Suppressor macrophage treated with lipopolysaccharide for 1 hour (primary cell): ENCODE measurements at regions not wholly inside any gene's neighbourhood (a gene's known extent, or its start where the extent isn't known, plus 50 kb on each side); places are given as distances from the start of the nearest gene placed in this dataset.

Source experiments
- DNase-seq, 3 donors: peaks; one replicate each; pipeline ENCODE4 v3.0.0-alpha.2; 2020 to 2022

GRCh38 chr13:58531614-58532013 lies 900.1 kb downstream of the PCDH17 start:
- no peak for DNase-seq

- DNase-seq, result no peak
These were observed 911.0 kb downstream of the PCDH17 start for GRCh38 chr13:58542530-58542929.

- DNase-seq, result peak in 1 of 3 donors; percentile 1
These were observed 915.9 kb downstream of the PCDH17 start for GRCh38 chr13:58547419-58547818.

GRCh38 chr13:58566176-58566575 lies 934.6 kb downstream of the PCDH17 start:
- DNase-seq, result peak in 1 of 3 donors; percentile 10

GRCh38 chr13:58573743-58574142 lies 942.2 kb downstream of the PCDH17 start:
- peak in 2 of 3 donors; percentile 3 to 30 for DNase-seq

GRCh38 chr13:58574791-58575190 lies 943.2 kb downstream of the PCDH17 start:
- DNase-seq, result no peak

- DNase-seq, result peak in 1 of 3 donors; percentile 19
These were observed 947.9 kb downstream of the PCDH17 start for GRCh38 chr13:58579468-58579867.

GRCh38 chr13:58583966-58584365 lies 952.4 kb downstream of the PCDH17 start:
- no peak for DNase-seq

- DNase-seq, result no peak
These were observed 953.1 kb downstream of the PCDH17 start for GRCh38 chr13:58584610-58585009.

- peak; percentile 31 to 68 (median 60) for DNase-seq
These were observed 955.6 kb downstream of the PCDH17 start for GRCh38 chr13:58587183-58587582.

GRCh38 chr13:58592052-58592451 lies 960.5 kb downstream of the PCDH17 start:
- DNase-seq, result no peak

GRCh38 chr13:58592786-58593185 lies 961.2 kb downstream of the PCDH17 start:
- no peak for DNase-seq

- DNase-seq, result no peak
These were observed 963.4 kb downstream of the PCDH17 start for GRCh38 chr13:58594747-58595600.

- DNase-seq, result no peak
These were observed 966.0 kb downstream of the PCDH17 start for GRCh38 chr13:58597552-58597951.

GRCh38 chr13:58598241-58598640 lies 966.7 kb downstream of the PCDH17 start:
- DNase-seq, result no peak

- no peak for DNase-seq
These were observed 979.6 kb downstream of the PCDH17 start for GRCh38 chr13:58611117-58611516.

GRCh38 chr13:58617880-58618665 lies 986.5 kb downstream of the PCDH17 start:
- no peak for DNase-seq

GRCh38 chr13:58619396-58620113 lies 988.0 kb downstream of the PCDH17 start:
- DNase-seq, result no peak

- DNase-seq, result no peak
These were observed 988.6 kb downstream of the PCDH17 start for GRCh38 chr13:58620176-58620575.

- no peak for DNase-seq
These were observed 994.3 kb downstream of the PCDH17 start for GRCh38 chr13:58625703-58626389.

GRCh38 chr13:58630794-58631193 lies 999.2 kb downstream of the PCDH17 start:
- peak in 1 of 3 donors; percentile 7 for DNase-seq

GRCh38 chr13:58633226-58633625 lies 1001.7 kb downstream of the PCDH17 start:
- no peak for DNase-seq

- DNase-seq, result peak; percentile 43 to 83 (median 79)
These were observed 1023.5 kb downstream of the PCDH17 start for GRCh38 chr13:58655086-58655485.
